ENCODE measurements at regions not wholly inside any gene's neighbourhood (a gene's known extent, or its start where the extent isn't known, plus 50 kb on each side); places are given as distances from the start of the nearest gene placed in this dataset.

- DNase-seq (ENCODE audit: extremely low read depth, low read depth) = no peak
- TF ChIP-seq, protein P1, sequence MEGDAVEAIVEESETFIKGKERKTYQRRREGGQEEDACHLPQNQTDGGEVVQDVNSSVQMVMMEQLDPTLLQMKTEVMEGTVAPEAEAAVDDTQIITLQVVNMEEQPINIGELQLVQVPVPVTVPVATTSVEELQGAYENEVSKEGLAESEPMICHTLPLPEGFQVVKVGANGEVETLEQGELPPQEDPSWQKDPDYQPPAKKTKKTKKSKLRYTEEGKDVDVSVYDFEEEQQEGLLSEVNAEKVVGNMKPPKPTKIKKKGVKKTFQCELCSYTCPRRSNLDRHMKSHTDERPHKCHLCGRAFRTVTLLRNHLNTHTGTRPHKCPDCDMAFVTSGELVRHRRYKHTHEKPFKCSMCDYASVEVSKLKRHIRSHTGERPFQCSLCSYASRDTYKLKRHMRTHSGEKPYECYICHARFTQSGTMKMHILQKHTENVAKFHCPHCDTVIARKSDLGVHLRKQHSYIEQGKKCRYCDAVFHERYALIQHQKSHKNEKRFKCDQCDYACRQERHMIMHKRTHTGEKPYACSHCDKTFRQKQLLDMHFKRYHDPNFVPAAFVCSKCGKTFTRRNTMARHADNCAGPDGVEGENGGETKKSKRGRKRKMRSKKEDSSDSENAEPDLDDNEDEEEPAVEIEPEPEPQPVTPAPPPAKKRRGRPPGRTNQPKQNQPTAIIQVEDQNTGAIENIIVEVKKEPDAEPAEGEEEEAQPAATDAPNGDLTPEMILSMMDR (IDR thresholded peaks at IDR 0.05; ENCODE audit: low read depth, low read length, missing control alignments) = no peak
- H3K4me3 ChIP-seq (replicated peaks; ENCODE audit: low read depth, low read length) = no peak overlapping the region
Measured at GRCh38 chr9:108803428-108804065, 52.2 kb downstream of the ACTL7B start.

DNA sequence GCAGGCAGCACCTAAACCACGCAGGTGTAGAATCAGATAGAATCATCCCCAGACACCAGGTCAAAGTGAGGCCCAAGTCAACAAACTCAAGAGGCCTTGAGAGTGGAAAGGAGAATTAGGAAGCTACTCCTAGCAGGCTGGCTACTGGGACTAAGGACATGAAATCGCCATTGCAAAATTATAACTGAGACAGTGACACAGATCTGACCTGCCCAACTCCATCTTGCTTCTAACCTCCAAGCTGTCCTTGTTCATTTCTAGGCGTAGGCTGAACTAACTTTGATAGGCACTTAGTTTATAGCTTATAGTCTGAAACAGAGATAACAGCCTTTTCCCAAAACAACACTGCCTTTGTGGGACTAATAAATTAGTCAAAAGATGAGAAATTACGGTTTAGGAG lies 52.8 kb downstream of the ACTL7B start:
- H3K4me3 ChIP-seq (replicated peaks; ENCODE audit: low read depth, low read length) = no peak overlapping the region
- DNase-seq (ENCODE audit: extremely low read depth, low read depth) = no peak
- TF ChIP-seq, protein P1 (IDR thresholded peaks at IDR 0.05; ENCODE audit: low read depth, low read length, missing control alignments) = no peak

DNA sequence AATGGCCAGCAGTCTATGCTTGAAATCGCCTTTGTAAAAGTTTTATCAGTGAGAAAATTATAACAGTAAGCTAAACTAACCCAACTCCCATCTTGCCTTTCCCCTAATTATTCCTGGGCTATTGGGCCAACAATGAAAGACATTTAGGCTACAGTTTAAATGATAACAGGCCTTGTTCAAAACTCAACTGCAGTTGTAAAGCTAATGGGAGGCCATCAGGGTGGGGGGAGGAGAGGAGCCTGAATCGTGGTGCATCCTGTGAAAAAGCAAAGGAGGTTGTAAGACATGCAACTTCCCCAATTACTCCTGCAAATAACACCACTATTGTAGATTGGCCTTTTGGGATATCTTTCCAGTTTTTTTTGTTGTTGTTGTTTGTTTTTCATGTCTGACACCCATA lies 53.8 kb downstream of the ACTL7B start:
- H3K4me3 ChIP-seq (replicated peaks; ENCODE audit: low read depth, low read length) = no peak overlapping the region
- DNase-seq (ENCODE audit: extremely low read depth, low read depth) = no peak
- TF ChIP-seq, protein P1 (IDR thresholded peaks at IDR 0.05; ENCODE audit: low read depth, low read length, missing control alignments) = no peak

- TF ChIP-seq, protein P1 (IDR thresholded peaks at IDR 0.05; ENCODE audit: low read depth, low read length, missing control alignments) = no peak
- no peak overlapping the region for H3K4me3 ChIP-seq (replicated peaks; ENCODE audit: low read depth, low read length)
- DNase-seq (ENCODE audit: extremely low read depth, low read depth) = no peak
Measured at GRCh38 chr9:108800632-108801099, 55.1 kb downstream of the ACTL7B start.

DNA sequence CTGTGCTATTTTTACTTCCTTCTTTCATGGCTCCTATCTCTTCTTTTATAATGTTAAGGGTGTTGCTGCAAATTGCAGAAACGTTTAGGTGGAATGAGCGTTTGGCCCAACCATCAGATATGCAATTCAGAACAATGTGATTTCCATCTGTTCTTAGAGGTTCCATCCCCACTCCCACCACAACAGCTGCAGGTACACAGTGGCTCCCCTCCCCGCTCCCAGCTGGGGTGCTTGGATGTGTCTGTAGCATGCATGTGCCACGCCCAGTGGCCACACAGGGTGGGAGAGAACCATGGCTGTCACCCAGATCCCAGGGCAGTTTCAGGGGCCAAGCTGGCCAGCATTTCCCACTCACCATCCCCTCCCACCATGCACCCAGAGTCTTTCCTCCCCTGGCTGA lies 62.2 kb downstream of the ACTL7B start:
- no peak overlapping the region for H3K4me3 ChIP-seq (replicated peaks; ENCODE audit: low read depth, low read length)
- TF ChIP-seq, protein P1 (IDR thresholded peaks at IDR 0.05; ENCODE audit: low read depth, low read length, missing control alignments) = no peak
- DNase-seq (ENCODE audit: extremely low read depth, low read depth) = no peak

DNA sequence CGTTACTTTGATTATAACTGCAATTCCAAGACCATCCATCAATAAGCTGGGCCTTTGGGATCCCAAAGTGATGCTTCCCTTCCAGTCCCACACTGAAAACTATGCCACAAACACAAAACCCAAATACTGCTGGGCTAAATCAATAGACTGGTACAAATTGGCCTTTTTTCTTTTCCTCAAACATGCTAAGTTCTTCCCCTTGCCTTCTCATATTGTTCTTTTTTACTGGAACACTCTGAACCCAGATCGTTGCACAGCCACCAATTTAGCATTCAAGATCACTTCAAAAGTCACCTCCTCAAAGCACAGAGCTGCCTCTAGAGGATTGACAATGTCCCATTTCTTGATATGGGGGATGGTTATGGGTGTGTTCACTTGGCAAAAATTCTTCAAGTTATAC lies 66.0 kb downstream of the ACTL7B start:
- no peak overlapping the region for H3K4me3 ChIP-seq (replicated peaks; ENCODE audit: low read depth, low read length)
- no peak for DNase-seq (ENCODE audit: extremely low read depth, low read depth)
- TF ChIP-seq, protein P1 (IDR thresholded peaks at IDR 0.05; ENCODE audit: low read depth, low read length, missing control alignments) = no peak

DNA sequence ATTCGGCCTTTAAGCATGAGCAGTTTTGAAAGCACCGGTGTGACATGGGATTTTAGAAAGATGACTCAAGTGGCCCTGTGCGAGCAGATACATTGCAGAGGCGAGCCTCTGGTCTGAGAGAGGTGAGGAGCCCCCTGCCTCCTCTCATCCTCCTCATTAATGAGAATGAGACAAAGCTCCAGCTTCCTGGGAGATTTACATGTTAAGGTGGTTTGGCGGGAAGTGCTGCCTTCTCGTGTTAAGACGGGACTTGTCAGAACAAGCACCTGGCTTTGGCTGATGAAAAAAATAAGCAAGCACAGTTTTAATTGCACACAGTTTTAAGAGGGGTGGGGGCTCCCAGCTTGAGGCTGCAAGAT lies 68.1 kb downstream of the ACTL7B start:
- DNase-seq (ENCODE audit: extremely low read depth, low read depth) = no peak
- no peak overlapping the region for H3K4me3 ChIP-seq (replicated peaks; ENCODE audit: low read depth, low read length)
- TF ChIP-seq, protein P1 (IDR thresholded peaks at IDR 0.05; ENCODE audit: low read depth, low read length, missing control alignments) = no peak

All from HFF-Myc (cell line).